Sigmoid colon (tissue), 4 donors: ENCODE measurements at regions not wholly inside any gene's neighbourhood (a gene's known extent, or its start where the extent isn't known, plus 50 kb on each side); places are given as distances from the start of the nearest gene placed in this dataset.

ENCODE experiments used
- CTCF ChIP-seq, 4 experiments: fragments of 450-650 bp in 3 of 4; fragments of 200-600 bp in 1 of 4; IDR thresholded peaks; one replicate each; pipeline ENCODE4 v1.5.1; 2016 to 2019; ENCODE audit warnings: antibody characterized with exemption in 4 of 4, mild to moderate bottlenecking in 3 of 4, moderate library complexity in 2 of 4
- EP300 ChIP-seq, 4 donors: sonication (generic); formaldehyde crosslinking; IDR thresholded peaks; one replicate each; pipeline ENCODE4 v1.6.1; 2017; ENCODE audit warnings: antibody characterized with exemption in 4 of 4
- POLR2A ChIP-seq, 2 donors: fragments of 450-650 bp; IDR thresholded peaks; one replicate each; pipeline ENCODE4 v1.6.1; 2016; ENCODE audit warnings: antibody characterized with exemption in 2 of 2, mild to moderate bottlenecking in 2 of 2, moderate library complexity in 2 of 2

- TF ChIP-seq CTCF (IDR thresholded peaks at IDR 0.05) (no peak), EP300 (IDR thresholded peaks at IDR 0.05) (no peak), POLR2A (IDR thresholded peaks at IDR 0.05) (no peak)
Observed at GRCh38 chr13:78806457-78806856, 147.5 kb upstream of the OBI1 start.
